Left ventricle myocardium inferior (tissue), 1 donor: ENCODE measurements at regions not wholly inside any gene's neighbourhood (a gene's known extent, or its start where the extent isn't known, plus 50 kb on each side); places are given as distances from the start of the nearest gene placed in this dataset.
"Not testable (repeated sequence)": the region's sequence is repeated elsewhere in the genome, so short reads cannot be mapped to it uniquely, and the experiment has no call there.

ENCODE experiments used
- DNase-seq: peaks from one replicate; pipeline ENCODE4 v3.0.0-alpha.2; 2020
- H3K27ac ChIP-seq: fragments of 200-600 bp; replicated peaks from 2 replicates; pipeline ENCODE4 v1.8.0; 2021
- H3K27me3 ChIP-seq: fragments of 200-600 bp; 2 replicates; pipeline ENCODE4 v1.8.0; 2021; ENCODE audit warnings: low read depth
- H3K36me3 ChIP-seq: fragments of 200-600 bp; 2 replicates; pipeline ENCODE4 v1.8.0; 2021
- H3K4me1 ChIP-seq: fragments of 200-600 bp; 2 replicates; pipeline ENCODE4 v1.8.0; 2021
- H3K4me3 ChIP-seq: fragments of 200-600 bp; 2 replicates; pipeline ENCODE4 v1.8.0; 2021; ENCODE audit warnings: mild to moderate bottlenecking, moderate library complexity
- H3K9me3 ChIP-seq: fragments of 200-600 bp; replicated peaks from 2 replicates; pipeline ENCODE4 v1.8.0; 2021
- intact Hi-C: fragments of 100-400 bp; cut with micrococcal nuclease; formaldehyde crosslinking; loops from one replicate; pipeline ENCODE4 v1.11.0; 2022
- TF ChIP-seq, protein P1 (sequence below): fragments of 200-600 bp; IDR thresholded peaks from 2 replicates; pipeline ENCODE4 v1.8.0; 2021; ENCODE audit warnings: antibody characterized with exemption, mild to moderate bottlenecking, borderline replicate concordance
- donor health status: DM: no; HTN: yes; CAD: no; lungs with severe emphysema.

- Histone ChIP-seq H3K27me3 (no peaks in the 10 kb centered on the region), H3K4me1 (peaks cover 63% of the 10 kb centered on the region), H3K9me3 (no peaks in the 10 kb centered on the region), H3K36me3 (no peaks in the 10 kb centered on the region), H3K4me3 (peak overlapping the region; percentile 64), H3K27ac (peak overlapping the region; percentile 92)
- TF ChIP-seq, protein P1, sequence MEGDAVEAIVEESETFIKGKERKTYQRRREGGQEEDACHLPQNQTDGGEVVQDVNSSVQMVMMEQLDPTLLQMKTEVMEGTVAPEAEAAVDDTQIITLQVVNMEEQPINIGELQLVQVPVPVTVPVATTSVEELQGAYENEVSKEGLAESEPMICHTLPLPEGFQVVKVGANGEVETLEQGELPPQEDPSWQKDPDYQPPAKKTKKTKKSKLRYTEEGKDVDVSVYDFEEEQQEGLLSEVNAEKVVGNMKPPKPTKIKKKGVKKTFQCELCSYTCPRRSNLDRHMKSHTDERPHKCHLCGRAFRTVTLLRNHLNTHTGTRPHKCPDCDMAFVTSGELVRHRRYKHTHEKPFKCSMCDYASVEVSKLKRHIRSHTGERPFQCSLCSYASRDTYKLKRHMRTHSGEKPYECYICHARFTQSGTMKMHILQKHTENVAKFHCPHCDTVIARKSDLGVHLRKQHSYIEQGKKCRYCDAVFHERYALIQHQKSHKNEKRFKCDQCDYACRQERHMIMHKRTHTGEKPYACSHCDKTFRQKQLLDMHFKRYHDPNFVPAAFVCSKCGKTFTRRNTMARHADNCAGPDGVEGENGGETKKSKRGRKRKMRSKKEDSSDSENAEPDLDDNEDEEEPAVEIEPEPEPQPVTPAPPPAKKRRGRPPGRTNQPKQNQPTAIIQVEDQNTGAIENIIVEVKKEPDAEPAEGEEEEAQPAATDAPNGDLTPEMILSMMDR: no peak
- no peak for DNase-seq
- intact Hi-C loops: no loop called here
These were observed 350.5 kb upstream of the WWC1 start for GRCh38 chr5:167940911-167941310.

DNA sequence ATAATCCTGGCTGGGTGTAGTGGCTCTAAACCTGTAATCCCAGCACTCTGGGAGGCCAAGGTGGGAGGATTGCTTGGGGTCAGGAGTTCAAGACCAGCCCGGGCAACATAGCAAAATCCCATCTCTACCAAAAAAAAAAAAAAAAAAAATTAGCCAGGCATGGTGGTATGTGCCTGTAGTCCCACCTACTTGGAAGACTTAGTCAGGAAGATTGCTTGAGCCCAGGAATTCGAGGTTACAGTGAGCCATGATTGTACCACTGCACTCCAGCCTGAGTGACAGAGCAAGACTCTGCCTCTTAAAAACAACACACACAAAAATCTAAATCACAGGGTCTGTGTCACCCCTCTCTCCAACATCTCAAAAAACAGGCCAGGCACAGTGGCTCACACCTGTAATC lies 349.9 kb upstream of the WWC1 start:
- H3K36me3 ChIP-seq, H3K27me3 ChIP-seq, H3K9me3 ChIP-seq, H3K4me3 ChIP-seq, intact Hi-C loops, DNase-seq: not testable (repeated sequence)
- peak overlapping the region; percentile 92 for H3K27ac ChIP-seq
- H3K4me1 ChIP-seq: peaks cover 69% of the 10 kb centered on the region

DNA sequence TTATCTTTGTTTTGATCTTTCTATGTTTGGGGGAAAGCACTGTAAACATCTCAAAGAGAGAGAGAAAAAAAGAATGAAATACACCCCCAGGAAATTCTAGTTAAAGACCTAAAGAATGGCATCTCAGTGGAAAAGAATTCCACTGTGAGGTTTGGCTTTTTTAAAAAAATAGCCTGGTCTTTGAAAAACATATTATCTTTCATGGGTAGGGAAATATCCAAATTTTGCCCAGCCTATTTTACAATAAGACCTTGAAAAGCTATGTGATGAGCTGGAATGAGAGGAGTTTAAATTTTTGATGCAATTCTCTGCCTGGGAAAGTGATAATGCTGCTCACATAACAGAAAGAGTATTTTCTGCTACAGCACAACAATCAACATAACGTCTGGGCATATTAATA lies 348.1 kb upstream of the WWC1 start:
- intact Hi-C loops: no loop called here
- Histone ChIP-seq H3K4me3 (peak overlapping the region; percentile 10), H3K36me3 (no peaks in the 10 kb centered on the region), H3K27me3 (no peaks in the 10 kb centered on the region), H3K4me1 (peaks cover 83% of the 10 kb centered on the region), H3K27ac (peak overlapping the region; percentile 92), H3K9me3 (no peaks in the 10 kb centered on the region)
- TF ChIP-seq, protein P1: no peak
- no peak for DNase-seq

DNA sequence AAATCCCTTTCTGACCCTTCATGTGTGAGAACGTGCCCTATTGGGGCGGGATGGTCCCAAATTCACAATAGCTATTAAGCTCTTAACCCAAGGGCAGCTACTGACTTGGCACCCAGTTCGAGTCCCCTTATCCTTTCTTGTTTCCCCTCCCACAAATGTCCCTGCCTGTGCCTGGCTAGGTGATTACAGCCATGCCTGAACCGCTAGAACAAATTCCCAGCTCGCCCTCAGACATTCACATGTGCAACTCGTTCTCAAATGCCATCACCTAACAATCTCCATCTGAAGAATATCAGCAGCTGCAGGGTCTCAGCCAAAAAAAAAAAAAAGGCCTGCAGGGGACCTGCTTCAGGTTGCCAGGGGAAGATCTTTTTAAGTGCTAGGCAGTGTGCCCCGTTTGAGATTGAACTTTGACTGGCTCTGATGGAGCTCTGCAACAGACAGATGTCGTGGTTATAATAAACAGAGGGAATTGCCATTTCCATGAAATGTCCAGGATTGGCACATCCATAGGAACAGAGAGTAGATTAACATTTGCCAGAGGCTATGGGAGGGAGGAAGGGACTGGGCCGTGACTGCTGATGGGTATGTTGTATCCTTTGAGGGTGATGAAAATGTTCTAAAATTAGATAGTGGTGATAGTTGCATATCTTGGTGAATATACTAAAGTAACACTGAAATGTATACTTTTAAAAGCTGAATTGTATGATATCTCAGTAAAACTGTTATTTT lies 347.2 kb upstream of the WWC1 start:
- Histone ChIP-seq H3K27ac (peak overlapping the region; percentile 92), H3K4me3 (peak overlapping the region; percentile 15), H3K27me3 (no peaks in the 10 kb centered on the region), H3K4me1 (peaks cover 88% of the 10 kb centered on the region), H3K36me3 (no peaks in the 10 kb centered on the region), H3K9me3 (no peaks in the 10 kb centered on the region)
- intact Hi-C loops: no loop called here
- peak; percentile 42 for DNase-seq
- TF ChIP-seq, protein P1: no peak

GRCh38 chr5:167945542-167946384 lies 345.7 kb upstream of the WWC1 start:
- intact Hi-C loops: no loop called here
- TF ChIP-seq, protein P1: no peak
- Histone ChIP-seq H3K36me3 (no peaks in the 10 kb centered on the region), H3K4me1 (peaks cover 92% of the 10 kb centered on the region), H3K9me3 (no peaks in the 10 kb centered on the region), H3K27ac (peak overlapping the region; percentile 92), H3K4me3 (peak overlapping the region; percentile 27), H3K27me3 (no peaks in the 10 kb centered on the region)
- peak; percentile 46 for DNase-seq

DNA sequence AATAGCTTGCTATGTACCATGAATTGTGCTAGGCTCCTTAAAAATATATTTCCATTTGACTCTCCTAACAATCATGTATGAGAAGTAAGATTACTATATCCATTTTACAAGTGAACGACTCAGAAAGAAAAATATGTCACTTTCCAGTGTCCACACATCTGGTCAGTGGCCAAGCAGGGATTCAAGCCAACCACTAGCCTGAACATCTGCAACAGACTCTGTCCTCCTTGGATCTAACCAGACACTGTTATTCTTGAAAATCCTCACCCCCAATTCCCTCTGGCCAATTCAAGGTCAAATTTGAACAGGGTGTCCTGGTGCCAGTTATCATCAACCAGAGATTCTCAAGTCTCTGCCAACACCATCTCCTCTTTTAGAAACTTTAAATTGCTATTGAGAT lies 344.1 kb upstream of the WWC1 start:
- peak overlapping the region; percentile 27 for H3K4me3 ChIP-seq
- peak overlapping the region; percentile 92 for H3K27ac ChIP-seq
- no peaks in the 10 kb centered on the region for H3K36me3 ChIP-seq
- no peaks in the 10 kb centered on the region for H3K9me3 ChIP-seq
- peaks cover 93% of the 10 kb centered on the region for H3K4me1 ChIP-seq
- intact Hi-C loops: no loop called here
- no peaks in the 10 kb centered on the region for H3K27me3 ChIP-seq
- TF ChIP-seq, protein P1: no peak
- DNase-seq: no peak
